Heart left ventricle (tissue), 16 donors: ENCODE measurements at regions not wholly inside any gene's neighbourhood (a gene's known extent, or its start where the extent isn't known, plus 50 kb on each side); places are given as distances from the start of the nearest gene placed in this dataset.

Experiments used
- ATAC-seq, 4 donors: fragments of 200-7000 bp; cut with Tn5 transposase; one replicate each; pipeline ENCODE4 v1.9.1; 2020 to 2022; ENCODE audit warnings: moderate library complexity in 4 of 4, mild to moderate bottlenecking in 3 of 4, moderate number of reproducible peaks in 1 of 4
- DNase-seq, 5 donors: peaks; one replicate each; pipeline ENCODE4 v3.0.0-alpha.2; 2020
- H3K27ac ChIP-seq, 12 donors: fragments of 200-600 bp; sonication (generic) in 4 of 12; one replicate each; pipeline versions ENCODE4 v1.5.0 to v1.8.0; 2016 to 2022; ENCODE audit warnings: mild to moderate bottlenecking in 2 of 12
- H3K27me3 ChIP-seq, 9 donors: fragments of 200-600 bp; sonication (generic) in 2 of 9; one replicate each; pipeline versions ENCODE4 v1.5.1 to v1.8.0; 2016 to 2022; ENCODE audit warnings: mild to moderate bottlenecking in 3 of 9
- H3K36me3 ChIP-seq, 9 donors: fragments of 200-600 bp; sonication (generic) in 2 of 9; one replicate each; pipeline versions ENCODE4 v1.5.0 to v1.8.0; 2018 to 2022; ENCODE audit warnings: mild to moderate bottlenecking in 2 of 9
- H3K4me1 ChIP-seq, 12 donors: fragments of 200-600 bp; sonication (generic) in 4 of 12; one replicate each; pipeline versions ENCODE4 v1.5.0 to v1.8.0; 2016 to 2022; ENCODE audit warnings: mild to moderate bottlenecking in 3 of 12
- H3K4me3 ChIP-seq, 12 donors: fragments of 200-600 bp; sonication (generic) in 4 of 12; one replicate each; pipeline versions ENCODE4 v1.5.0 to v1.8.0; 2017 to 2022; ENCODE audit warnings: mild to moderate bottlenecking in 9 of 12, moderate library complexity in 4 of 12
- H3K9me3 ChIP-seq, 12 donors: fragments of 200-600 bp; sonication (generic) in 4 of 12; one replicate each; pipeline versions ENCODE4 v1.5.0 to v1.8.0; 2016 to 2022; ENCODE audit warnings: mild to moderate bottlenecking in 1 of 12
- POLR2A ChIP-seq, 2 donors: fragments of 450-650 bp; IDR thresholded peaks; one replicate each; pipeline ENCODE4 v1.6.1; 2017; ENCODE audit warnings: antibody characterized with exemption in 2 of 2, mild to moderate bottlenecking in 2 of 2, moderate library complexity in 2 of 2
- WGBS, 4 donors: extraction: QIAGEN DNeasy Blood & Tissue Kit in 2 of 4; methylation state at CpG; one replicate each; pipeline versions ENCODE4 v1.1.5 to v1.1.7; 2013 to 2018; 5-methylcytosine and 5-hydroxymethylcytosine counted together
- intact Hi-C, 10 donors: fragments of 100-400 bp; cut with DNase I; formaldehyde crosslinking; loops; one replicate each; pipeline versions ENCODE4 v1.11.1 to v1.14.2; 2022
- TF ChIP-seq, protein P1 (sequence below), 12 donors: fragments of 200-600 bp; sonication (generic) in 4 of 12; IDR thresholded peaks; one replicate each; pipeline versions ENCODE4 v1.5.0 to v1.8.0; 2018 to 2022; ENCODE audit warnings: antibody characterized with exemption in 12 of 12, mild to moderate bottlenecking in 5 of 12
- donor health status: ischemic (EF 13 %, LVEDD 7.1; RV severe dilation, severe dysfunction).
- donor health status: healthy with polysubstance abuse.
- donor health status: DM: no; HTN: yes; CAD: no.
- donor health status: DM: no; HTN: no; CAD: no.
- donor health status: ischemic (EF 25% LVEDD 6.9; RV normal size, moderate dysfunction).
- donor health status: ischemic (EF 25% LVEDD 5.7; RV mildly dilated, moderate dysfunction).
- donor health status: healthy.
- donor health status: DM: yes; HTN: yes; CAD: no.
- donor health status: ischemic (EF 35%, LVEDD 5.7; RV mildly dilated, moderate dysfunction).
- donor health status: nonischemic (EF 11% LVEDD 7.7; RV severe dilation, severe dysfunction).
- donor health status: DM: yes; HTN: yes; CAD: no.
- donor health status: PGD.
- donor health status: ischemic (EF 29% LVEDD 5.4; RV normal size, mild dysfunction).
- donor health status: nonischemic (EF 23%, LVEDD 6.1; RV moderate dilation, normal function).

DNA sequence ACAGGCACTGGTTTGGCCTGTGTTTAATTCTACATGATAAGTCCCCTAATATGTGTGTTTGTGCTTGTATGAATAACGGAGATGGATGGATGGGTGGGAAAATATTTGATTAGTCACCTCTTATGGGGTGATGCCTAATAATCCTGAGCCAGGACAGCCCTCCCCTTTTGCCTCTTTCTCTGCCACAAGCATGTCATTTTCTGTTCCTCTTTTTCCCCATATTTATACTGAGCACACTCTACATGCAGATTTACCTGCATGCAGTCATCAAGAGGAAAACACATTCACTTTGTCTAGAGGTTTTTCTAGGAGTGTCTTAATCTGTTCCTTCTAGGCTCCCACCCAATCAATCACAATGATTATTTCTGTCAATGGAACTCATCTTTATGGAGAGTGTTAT is 111.6 kb upstream of the TBX20 start:
- Histone ChIP-seq H3K4me3 (no peak overlapping the region), H3K27ac (no peak overlapping the region), H3K36me3 (no peaks in the 10 kb centered on the region), H3K9me3 (no peaks in the 10 kb centered on the region), H3K4me1 (peaks cover 0 to 4% (median 0%) of the 10 kb centered on the region in 12 donors), H3K27me3 (no peaks in the 10 kb centered on the region)
- TF ChIP-seq POLR2A (IDR thresholded peaks at IDR 0.05): no peak
- TF ChIP-seq, protein P1, sequence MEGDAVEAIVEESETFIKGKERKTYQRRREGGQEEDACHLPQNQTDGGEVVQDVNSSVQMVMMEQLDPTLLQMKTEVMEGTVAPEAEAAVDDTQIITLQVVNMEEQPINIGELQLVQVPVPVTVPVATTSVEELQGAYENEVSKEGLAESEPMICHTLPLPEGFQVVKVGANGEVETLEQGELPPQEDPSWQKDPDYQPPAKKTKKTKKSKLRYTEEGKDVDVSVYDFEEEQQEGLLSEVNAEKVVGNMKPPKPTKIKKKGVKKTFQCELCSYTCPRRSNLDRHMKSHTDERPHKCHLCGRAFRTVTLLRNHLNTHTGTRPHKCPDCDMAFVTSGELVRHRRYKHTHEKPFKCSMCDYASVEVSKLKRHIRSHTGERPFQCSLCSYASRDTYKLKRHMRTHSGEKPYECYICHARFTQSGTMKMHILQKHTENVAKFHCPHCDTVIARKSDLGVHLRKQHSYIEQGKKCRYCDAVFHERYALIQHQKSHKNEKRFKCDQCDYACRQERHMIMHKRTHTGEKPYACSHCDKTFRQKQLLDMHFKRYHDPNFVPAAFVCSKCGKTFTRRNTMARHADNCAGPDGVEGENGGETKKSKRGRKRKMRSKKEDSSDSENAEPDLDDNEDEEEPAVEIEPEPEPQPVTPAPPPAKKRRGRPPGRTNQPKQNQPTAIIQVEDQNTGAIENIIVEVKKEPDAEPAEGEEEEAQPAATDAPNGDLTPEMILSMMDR (IDR thresholded peaks at IDR 0.05): no peak
- WGBS, 4 donors: 82 to 93% (median 83%) methylated on average over 1 of the region's 1 CpG
- intact Hi-C loops: no loop called here
- no peak for ATAC-seq
- no peak for DNase-seq

GRCh38 chr7:35362341-35362740 is 108.4 kb upstream of the TBX20 start:
- Histone ChIP-seq H3K27ac (no peak overlapping the region), H3K4me3 (no peak overlapping the region), H3K36me3 (no peaks in the 10 kb centered on the region), H3K9me3 (peaks cover 0 to 14% (median 0%) of the 10 kb centered on the region in 12 donors), H3K4me1 (peaks cover 0 to 4% (median 0%) of the 10 kb centered on the region in 12 donors), H3K27me3 (no peaks in the 10 kb centered on the region)
- ATAC-seq: no peak
- 62 to 100% (median 78%) methylated on average over 4 to 6 of the region's 6 CpGs for WGBS, 4 donors
- DNase-seq: no peak
- TF ChIP-seq, protein P1 (IDR thresholded peaks at IDR 0.05): no peak
- intact Hi-C loops: no loop called here

DNA sequence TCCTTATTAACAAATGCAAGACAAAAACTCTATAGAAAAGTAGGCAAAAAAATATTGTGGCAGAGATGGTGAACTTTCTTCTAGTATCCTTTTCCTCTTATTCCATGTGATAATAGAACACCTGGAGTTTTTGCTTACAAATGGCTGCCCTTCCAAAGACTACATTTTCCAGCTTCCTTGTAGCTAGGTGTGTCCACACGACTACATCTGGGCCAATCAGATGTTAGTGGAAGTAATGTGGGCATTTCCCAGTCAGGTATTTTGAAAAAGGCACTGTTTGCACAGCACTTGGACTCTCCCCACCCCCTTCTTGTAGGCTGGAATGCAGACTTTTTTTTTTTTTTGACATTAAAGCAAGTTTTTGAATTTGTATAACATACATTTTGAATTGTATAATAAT is 105.5 kb upstream of the TBX20 start:
- no peak for ATAC-seq
- TF ChIP-seq, protein P1 (IDR thresholded peaks at IDR 0.05): no peak
- WGBS, 4 donors: 69 to 86% (median 83%) methylated on average over 1 of the region's 1 CpG

GRCh38 chr7:35356495-35356894 is 102.6 kb upstream of the TBX20 start:
- no peak overlapping the region for H3K4me3 ChIP-seq
- intact Hi-C loops: no loop called here
- peak overlapping the region in 1 of 12 donors; percentile 15 for H3K27ac ChIP-seq
- no peaks in the 10 kb centered on the region for H3K36me3 ChIP-seq
- ATAC-seq (peak; percentile 71 to 92 (median 90)), DNase-seq (peak in 3 of 5 donors; percentile 30 to 58 (median 44))
- no peak for TF ChIP-seq POLR2A (IDR thresholded peaks at IDR 0.05)
- TF ChIP-seq, protein P1 (IDR thresholded peaks at IDR 0.05): no peak
- WGBS, 4 donors: 57 to 62% (median 60%) methylated on average over 4 of the region's 4 CpGs
- H3K9me3 ChIP-seq: peaks cover 0 to 14% (median 0%) of the 10 kb centered on the region in 12 donors
- no peaks in the 10 kb centered on the region for H3K27me3 ChIP-seq
- peaks cover 0 to 9% (median 0%) of the 10 kb centered on the region in 12 donors for H3K4me1 ChIP-seq

More for the DNA sequence above, 105.5 kb upstream of the TBX20 start:
- H3K27ac ChIP-seq: no peak overlapping the region
- intact Hi-C loops: no loop called here
- no peaks in the 10 kb centered on the region for H3K36me3 ChIP-seq
- peaks cover 0 to 14% (median 0%) of the 10 kb centered on the region in 12 donors for H3K9me3 ChIP-seq
- peaks cover 0 to 9% (median 0%) of the 10 kb centered on the region in 12 donors for H3K4me1 ChIP-seq
- H3K4me3 ChIP-seq: no peak overlapping the region
- H3K27me3 ChIP-seq: no peaks in the 10 kb centered on the region
- DNase-seq: no peak
